HG03097 (cell line): ENCODE measurements at regions not wholly inside any gene's neighbourhood (a gene's known extent, or its start where the extent isn't known, plus 50 kb on each side); places are given as distances from the start of the nearest gene placed in this dataset.
A peak's percentile ranks its signal among the peaks of the same experiment; 100 is the strongest.
"Not testable (repeated sequence)": the region's sequence is repeated elsewhere in the genome, so short reads cannot be mapped to it uniquely, and the experiment has no call there.

Experiments used
- ATAC-seq: cut with Tn5 transposase; IDR thresholded peaks from one replicate; pipeline ENCODE4 v1.9.1; 2021; ENCODE audit not compliant: unreplicated experiment, low FRiP score

DNA sequence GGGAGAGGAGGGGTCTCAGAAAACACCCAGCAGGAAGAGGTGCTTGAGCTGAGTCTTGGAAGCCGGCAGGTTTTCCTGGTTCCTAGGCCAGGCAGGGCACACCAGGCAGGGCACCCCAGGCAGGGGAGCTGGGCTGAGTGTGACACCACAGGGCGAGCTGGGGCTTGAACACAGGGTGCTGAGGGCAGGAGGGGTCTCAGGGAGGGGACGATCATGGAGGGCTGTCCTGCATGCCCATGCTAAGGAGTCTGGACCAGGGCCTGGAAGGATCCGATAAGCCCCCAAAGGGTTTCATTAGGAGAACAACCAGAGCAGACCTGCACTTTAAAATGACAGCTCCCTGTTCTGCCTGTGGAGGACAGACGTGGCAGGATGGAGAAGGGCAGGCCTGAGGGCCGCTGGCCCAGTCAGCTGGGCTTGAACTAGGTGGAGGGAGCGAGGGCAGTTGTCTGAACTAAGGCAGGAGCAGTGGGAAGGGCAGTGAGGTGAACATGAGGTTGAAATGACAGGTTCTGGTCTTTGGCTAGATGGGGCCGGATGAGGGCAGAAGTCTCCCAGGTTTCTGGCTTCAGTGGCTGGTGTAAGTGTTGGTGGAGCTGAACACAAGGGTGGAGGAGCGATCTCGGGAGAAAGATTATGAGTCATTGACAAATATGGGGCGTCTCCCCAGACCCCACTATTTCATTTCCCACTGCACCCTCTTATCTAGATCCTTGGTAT, 171.0 kb upstream of the PZP start:
- ATAC-seq = no peak

DNA sequence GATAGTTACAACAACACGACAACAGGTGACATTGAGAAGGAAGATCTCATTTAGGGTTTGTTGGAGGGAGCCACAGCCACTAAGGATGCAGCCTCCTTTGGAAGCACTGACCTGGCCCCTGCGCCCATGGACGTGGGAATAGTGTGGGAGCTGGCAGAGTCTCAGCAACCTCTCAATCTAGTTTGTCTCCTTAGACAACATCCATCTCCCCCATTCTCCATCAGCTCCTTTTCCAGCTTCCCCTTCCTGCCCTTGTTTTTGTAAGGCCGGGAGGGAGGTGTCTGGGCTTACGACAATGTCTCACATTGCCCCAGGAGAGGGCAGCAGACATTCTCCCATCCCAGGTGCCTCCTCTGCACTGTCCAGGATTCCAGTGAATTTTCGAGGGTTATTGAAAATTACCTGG, 170.2 kb upstream of the PZP start:
- no peak for ATAC-seq

DNA sequence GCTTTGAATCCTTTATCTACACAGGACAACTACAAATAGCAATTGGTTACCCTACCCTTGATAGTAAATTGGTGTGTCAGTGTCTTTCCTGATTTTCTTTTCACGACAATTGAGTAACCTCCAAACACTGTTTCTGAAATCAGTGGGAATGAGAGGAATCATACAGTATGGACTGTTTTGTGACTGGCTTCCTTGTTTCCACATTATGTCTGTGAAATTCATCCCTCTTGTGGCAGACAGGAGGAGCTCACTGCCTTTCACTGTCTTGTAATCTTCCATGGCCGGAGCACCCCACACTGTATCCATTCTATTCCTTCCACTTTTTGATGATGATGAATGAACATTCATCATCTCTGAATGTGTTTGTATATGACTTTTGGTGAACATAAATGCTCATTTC, 164.0 kb upstream of the PZP start:
- ATAC-seq = no peak

DNA sequence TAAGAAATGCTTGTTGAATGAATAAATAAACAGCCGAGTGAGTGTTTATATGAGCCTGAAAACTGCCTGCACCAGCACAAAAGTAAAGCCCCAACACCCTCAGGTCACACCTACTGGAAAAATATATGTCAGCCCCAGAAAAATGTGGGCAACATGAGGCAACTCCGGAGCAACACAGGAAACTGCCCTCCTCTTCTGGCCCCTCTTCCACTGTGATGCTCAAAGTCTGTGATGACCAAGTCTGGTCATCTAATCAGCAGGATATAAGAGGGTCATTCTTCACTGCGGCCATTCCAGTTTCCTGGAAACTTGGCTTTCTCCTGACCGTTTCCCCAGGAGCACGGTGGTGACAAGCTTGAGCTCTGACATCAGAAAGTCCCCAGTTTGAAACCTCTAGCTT, 159.6 kb upstream of the PZP start:
- ATAC-seq = no peak

DNA sequence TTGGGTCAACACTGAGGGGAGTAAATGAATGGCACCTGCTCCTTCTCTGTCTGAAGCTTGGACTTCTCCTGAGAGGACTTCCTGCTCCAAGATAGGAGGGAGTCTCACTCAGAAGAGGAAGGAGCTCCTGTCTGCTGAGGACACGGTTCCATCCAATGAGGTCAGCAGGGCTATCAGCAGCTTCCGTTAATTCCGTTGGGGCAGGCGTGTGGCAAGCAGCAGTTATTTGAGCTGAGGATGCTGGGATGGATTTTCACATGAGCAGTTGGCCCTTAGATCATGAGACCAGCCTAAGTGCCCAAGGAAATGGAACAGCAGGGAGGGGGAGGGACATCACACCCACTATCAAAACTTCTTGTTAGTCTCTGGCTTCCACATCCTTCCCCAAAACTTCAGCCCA, 159.0 kb upstream of the PZP start:
- ATAC-seq = no peak

DNA sequence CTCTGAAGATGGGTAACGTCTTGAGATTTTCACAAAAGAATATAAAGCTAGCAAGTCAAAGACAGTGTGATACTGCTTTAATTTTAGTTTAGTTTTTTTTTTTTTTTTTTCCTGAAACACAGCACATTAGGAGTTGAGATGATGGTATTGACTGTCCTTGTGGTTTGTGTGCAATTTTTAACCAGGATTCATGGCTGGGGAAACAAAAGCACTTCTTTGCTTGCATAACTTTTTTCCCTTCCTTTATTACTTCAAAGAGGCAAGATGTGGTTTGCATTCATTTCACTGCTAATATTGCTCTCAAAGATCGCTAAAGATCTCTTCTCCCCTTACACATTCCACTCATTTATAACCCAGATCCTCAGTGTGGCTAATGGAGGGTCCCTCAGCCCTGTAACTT, 157.1 kb upstream of the PZP start:
- ATAC-seq = no peak

DNA sequence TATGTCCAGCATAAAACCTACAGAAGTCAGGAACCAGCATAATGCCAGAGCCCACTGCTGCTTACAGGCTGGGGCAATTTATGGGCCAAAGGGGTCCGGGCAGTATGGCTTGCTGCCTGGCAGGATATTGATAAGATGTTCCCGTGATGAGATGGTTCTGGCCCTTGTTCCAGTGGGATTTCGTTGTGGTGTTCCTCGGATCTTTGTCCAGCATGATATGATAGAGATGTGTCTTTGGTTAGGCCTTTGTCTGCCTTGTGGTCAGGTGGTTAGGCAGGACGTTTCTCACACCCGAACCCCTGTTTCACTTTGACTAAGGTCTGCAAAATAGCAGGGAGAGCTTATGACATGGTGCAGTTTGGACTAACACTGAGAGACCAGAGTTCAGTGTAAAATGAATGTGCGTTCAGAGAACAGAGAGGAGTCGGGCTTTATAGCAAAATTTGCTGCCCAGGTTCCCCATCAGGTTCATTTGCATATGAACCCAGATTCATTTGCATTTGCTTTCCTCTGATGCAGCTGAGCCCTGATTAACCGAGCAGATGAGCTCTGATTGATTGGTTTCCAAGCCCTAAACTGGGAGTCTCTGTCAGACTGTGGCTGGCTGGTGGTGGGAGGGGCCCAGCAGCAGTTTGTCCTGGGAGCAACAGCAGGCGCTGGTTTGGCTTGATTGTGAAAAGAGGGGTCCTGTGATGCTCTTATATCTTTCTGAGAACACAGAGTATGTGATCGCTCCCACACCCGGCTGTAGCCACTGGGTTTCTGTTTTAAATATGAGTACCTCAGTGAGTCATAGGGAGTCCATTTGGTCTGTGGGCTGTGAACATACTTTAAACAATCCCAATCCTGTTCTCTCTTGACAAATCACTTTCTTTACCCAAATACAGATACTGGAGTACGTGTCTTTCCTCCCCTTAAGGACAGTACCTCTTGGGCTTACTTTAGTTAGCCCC, 156.3 kb upstream of the PZP start:
- ATAC-seq = peak; percentile 68

DNA sequence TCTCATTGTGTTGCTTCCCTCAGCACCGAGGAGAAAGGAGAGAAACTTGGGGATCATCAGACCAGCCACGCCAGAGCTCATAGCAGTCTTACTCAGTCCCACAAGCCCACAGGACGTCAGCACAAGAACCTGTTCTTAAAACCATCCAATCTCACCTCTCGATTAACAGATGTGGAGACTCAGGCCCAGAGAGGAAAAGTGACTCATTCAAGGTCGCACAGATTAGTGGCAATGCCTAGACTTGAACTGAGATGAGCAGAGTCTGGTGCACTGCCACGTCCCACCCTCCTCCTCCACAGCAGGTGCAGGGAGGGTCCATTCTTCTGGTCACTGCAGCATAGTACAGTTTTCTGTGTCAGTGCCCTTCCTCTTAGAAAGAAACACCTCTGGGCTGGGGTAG, 154.9 kb upstream of the PZP start:
- no peak for ATAC-seq

DNA sequence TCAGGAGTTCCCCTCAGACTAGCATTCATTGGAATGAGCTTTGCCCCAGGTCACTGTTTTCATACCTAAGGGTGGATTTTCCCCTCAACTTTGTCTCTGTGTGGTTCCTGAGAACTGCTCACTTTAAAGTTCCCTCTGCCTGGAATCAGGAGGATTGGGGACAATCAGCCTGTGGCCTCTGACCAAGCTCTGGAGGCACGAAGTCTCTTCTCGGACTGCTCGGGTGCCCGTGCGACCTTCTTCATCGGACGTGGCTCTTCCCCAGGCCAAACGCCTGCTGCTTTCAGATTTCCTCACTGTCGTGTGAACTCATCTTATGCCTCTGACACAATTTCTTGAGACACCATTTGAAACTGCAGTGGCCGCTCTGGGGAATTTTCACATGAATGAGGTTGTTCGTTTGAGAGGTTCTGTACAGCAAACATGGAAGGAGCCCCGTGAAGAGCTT, 153.7 kb upstream of the PZP start:
- no peak for ATAC-seq

DNA sequence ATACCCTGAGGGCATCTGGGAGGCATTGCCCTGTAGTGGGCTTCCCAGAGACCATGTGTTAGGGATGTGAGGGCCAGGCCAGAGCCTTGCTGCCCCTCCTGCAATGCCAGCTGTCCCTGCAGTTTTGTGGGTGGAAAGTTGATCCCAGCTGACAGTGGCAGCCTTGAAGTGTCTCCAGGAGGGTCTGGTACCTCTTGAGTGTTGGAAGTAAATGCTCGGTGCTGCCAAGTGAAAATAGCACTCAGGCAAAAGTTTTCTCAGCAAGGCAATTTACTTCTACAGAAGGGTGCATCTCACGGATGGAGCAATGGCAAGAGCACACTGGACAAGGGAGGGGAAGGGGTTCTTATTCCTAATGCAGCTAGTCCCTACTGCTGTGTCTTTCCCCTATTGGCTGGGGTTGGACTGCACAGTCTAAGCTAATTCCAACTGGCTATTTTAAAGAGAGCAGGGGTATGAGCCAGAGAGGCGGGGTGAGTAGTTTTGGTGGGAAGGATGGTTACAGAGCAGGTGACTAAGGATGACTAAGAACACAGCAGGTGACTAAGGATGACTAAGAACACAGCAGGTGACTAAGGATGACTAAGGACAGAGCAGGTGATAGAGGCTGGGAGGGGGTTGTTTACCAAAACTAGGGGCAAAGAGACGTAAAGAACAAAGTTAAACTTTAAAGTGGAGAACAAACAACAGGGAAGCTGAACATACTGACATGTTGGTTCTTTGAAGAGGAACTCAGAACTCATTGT, 146.0 kb upstream of the PZP start:
- ATAC-seq = not testable (repeated sequence)

DNA sequence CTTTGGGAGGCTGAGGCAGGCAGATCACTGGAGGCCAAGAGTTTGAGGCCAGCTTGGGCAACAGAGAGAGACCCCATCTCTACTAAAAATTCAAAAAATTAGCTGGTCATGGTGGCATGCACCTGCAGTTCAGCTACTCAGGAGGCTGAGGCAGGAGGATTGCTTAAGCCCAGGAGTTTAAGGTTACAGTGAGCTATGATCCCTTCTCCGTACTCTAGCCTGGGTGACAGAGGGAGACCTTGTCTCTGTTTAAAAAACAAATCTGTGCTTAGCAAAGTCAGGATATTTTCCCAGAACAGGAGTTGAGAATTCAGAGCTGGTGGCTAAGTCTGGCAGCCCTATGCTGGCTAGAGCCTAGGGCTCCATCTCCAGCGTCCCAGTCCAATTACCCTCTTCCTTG, 142.9 kb upstream of the PZP start:
- no peak for ATAC-seq

DNA sequence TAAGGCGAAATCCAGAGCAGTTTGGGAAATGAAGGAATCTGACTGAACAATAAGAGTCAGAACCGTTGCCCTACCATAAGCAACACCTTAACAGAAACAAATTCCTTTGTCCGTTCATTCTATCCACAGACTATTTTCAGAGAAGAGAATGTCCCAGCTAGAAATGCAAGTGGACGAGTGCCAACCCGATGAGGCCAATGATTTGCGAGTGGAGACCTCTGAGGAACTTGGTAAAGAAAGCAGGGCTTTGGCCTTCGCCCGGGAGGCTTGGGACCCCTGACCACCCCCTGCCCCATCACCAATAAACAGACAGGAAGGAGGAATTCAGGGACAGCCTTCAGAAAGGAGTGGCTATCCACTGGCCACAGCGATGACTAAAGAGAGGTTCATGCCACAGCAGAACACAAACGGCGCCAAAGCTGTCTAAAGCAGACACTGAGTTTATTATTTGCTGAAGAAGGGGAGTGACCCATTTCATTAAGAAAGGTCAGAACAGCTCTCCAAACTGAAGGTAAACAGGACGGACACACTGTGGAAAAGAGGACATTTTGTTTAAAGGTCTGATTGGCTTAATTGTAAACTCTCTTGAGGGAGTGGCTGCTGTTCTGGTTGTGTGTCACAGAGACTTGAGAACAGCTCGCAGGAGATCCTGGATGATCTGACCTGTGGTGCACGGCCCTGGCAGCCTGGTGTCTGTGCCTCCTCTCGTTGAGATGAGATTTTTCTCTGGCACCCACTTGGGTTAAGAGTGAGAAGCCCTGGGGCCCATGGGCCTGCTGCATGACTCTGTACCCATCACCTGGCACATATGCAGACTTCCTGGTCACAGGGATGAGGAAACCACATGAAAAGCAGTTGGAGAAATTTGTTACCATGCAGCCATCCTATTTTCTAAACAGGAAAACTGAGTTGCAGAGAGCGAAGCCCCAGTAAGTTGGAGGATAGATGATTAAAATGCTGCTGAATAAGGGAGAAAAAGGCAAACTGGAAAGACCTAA, 142.0 kb upstream of the PZP start:
- ATAC-seq = no peak

DNA sequence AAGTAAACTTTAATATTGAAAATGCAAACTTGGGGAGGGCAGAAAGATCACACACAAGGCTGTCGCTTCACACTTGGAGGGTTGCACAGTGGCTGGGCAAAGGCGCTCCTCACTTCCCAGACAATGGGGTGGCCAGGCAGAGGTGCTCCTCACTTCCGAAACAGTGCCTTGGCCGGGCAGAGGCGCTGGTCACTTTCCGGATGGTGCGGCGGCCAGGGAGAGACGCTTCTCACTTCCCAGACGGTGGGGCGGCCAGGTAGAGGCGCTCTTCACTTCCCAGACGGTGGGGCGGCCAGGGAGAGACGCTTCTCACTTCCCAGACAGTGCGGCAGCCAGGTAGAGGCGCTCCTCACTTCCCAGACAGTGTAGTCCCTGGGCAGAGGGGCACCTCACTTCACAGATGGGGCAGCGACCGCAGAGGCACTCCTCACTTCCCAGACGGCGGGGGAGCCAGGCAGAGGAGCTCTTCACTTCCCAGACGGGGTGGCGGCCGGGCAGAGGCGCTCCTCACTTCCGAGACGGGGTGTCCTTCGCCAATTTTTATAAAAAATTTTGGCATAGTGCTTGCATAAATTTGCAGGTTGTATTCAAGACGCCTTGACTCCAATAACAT, 140.8 kb upstream of the PZP start:
- no peak for ATAC-seq

DNA sequence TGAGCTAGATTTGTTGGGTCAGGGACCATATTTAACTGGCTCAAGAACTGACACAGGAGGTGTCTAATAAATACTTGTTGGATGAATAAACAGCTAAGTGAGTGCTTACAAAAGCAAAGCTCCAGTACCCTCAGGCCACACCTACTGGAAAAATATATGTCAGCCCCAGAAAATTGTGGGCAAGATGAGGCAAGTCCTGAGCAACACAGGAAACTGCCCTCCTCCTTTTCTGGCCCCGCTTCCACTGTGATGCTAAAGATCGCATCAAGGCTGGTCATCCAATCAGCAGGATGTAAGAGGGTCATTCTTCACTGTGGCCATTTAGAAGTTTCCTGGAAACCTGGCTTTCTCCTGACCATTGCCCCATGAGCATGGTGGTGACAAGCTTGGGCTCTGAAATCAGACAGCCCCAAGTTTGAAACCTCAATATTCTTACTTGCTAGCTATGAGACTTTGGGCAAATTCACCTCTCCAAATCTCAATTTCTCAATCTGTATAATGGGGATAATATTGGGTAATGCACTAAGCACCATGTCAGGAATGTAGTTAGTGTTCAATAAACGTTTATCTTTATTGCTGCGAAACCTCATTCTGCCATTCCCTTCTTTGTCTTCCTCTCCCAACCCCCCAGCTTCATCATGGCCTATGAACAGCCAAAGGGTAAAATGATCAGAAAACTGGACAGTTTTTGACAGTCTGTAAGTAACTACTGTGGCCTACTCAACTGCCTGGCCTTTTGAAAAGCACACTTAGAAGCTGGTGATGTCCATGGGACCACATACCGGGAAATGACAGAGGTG, 139.3 kb upstream of the PZP start:
- no peak for ATAC-seq

DNA sequence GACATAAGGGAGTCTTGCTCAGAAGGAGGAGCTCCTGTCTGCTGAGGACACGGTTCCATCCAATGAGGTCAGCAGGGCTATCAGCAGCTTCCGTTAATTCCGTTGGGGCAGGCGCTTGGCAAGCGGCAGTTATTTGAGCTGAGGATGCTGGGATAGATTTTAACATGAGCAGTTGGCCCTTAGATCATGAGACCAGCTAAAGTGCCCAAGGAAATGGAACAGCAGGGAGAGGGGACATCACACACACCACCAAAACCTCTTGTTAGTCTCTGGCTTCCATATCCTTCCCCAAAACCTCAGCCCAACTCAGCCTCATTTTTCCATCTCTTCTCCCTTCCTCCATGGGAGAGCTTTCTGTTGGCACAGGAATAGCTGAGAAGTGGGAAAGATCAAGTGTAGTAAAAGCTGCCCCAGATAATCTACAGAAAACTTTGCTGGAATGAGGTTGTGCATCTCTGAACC, 138.7 kb upstream of the PZP start:
- ATAC-seq = no peak

DNA sequence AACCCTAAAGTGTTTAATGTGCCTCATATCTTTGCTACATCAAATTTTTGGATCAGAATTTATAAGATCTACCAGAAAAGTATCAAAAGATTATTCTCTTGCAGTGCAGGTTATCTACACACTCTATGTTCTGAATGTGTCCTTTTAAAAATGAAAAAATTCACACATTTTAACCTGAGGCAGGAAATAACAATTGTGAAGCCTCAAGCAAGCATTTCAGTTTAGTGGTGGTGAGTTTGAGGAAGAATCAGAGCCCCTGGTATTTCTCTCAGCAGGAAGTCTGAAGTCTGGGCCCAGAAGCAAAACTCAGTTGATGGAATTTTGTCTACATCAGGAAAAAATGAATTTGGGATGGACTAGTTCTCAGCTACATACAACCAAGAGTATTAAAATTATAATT, 137.0 kb upstream of the PZP start:
- no peak for ATAC-seq

DNA sequence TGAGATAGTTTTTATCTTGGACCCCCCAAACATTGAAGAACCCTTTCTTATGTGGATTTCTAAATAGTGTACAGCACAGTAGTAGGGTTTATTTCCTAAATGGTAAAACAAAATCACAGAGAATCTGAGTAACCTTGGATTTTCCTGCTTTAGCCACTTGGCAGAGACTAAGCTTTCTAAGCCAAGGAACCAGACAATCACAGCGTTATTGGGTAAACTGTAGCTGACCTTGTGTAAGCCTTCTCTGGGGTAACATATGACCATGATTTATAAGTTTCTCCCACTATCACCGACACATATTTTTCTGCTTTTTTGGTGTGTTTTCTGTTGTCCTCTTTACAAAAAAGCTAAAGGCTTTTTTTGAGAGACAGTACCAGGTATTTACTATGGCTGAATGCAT, 136.3 kb upstream of the PZP start:
- no peak for ATAC-seq

DNA sequence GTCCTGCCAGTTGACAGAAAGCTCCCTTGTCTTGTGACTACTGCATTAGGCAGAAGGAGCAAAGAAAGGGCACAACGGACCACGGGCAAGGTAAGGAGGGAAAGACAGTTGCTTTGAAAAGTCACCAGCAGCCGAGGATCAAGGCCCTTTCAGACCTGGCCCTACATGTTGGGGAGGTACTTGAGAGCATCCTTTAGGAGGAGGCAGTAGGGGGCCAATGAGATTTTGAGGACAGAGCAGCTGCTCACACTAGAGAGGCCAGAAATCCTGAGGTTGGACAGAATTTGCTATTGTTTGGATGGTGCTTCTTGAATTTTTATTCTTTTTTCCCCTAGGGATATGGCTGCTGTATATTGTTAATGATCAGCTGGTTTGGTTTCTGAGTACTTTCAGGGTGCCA, 135.5 kb upstream of the PZP start:
- ATAC-seq = no peak
